ENCODE measurements at regions not wholly inside any gene's neighbourhood (a gene's known extent, or its start where the extent isn't known, plus 50 kb on each side); places are given as distances from the start of the nearest gene placed in this dataset.
A peak's percentile ranks its signal among the peaks of the same experiment; 100 is the strongest.

- Histone ChIP-seq H3K27ac (ENCODE audit: insufficient read length, low read depth, low read length) (no peak overlapping the region), H3K79me2 (ENCODE audit: insufficient read depth, low read length) (no peaks in the 10 kb centered on the region), H3K4me1 (ENCODE audit: insufficient read depth, low read length) (no peaks in the 10 kb centered on the region; the same call in 1 of the 2 replicates), H2AK5ac (ENCODE audit: insufficient read length, low read length) (no peak overlapping the region), H4K8ac (replicated peaks; ENCODE audit: insufficient read length, low read depth, low read length) (no peak overlapping the region), H3K79me1 (ENCODE audit: insufficient read depth, low read depth, low read length, poor library complexity, severe bottlenecking) (no peaks in the 10 kb centered on the region), H3K23ac (ENCODE audit: insufficient read length, low read depth, low read length) (no peak overlapping the region), H4K20me1 (ENCODE audit: control insufficient read depth, insufficient read depth, insufficient read length) (no peaks in the 10 kb centered on the region), H4K91ac (ENCODE audit: insufficient read length, low read depth, low read length) (no peak overlapping the region), H2BK20ac (ENCODE audit: low read depth, low read length, poor library complexity, severe bottlenecking) (no peak overlapping the region), H2BK15ac (ENCODE audit: low read depth, low read length) (no peak overlapping the region), H3K56ac (ENCODE audit: insufficient read length, low read depth, low read length) (no peak overlapping the region), H2BK12ac (ENCODE audit: insufficient read length, low read depth, low read length) (no peak overlapping the region), H3K14ac (ENCODE audit: insufficient read depth, low read length) (peak overlapping the region; percentile 12; the same call in 1 of the 2 replicates), H3K18ac (ENCODE audit: insufficient read length, low read depth, low read length) (no peak overlapping the region), H3K23me2 (ENCODE audit: insufficient read length, low read depth, low read length, poor library complexity, severe bottlenecking) (no peaks in the 10 kb centered on the region), H3K9ac (ENCODE audit: extremely low read depth, insufficient read length, low read length) (no peak overlapping the region), H4K5ac (ENCODE audit: insufficient read length, low read depth, low read length) (no peak overlapping the region), H3K27me3 (ENCODE audit: insufficient read depth, low read length) (no peaks in the 10 kb centered on the region), H2BK120ac (ENCODE audit: low read depth, low read length, poor library complexity, severe bottlenecking) (no peak overlapping the region), H3T11ph (ENCODE audit: low read length) (no peak overlapping the region), H3K4ac (ENCODE audit: low read depth, low read length) (no peak overlapping the region), H2BK5ac (ENCODE audit: insufficient read length, low read length) (no peak overlapping the region), H3K9me3 (ENCODE audit: control insufficient read depth, low read depth, low read length) (no peaks in the 10 kb centered on the region), H2AFZ (ENCODE audit: low read length) (no peak overlapping the region), H3K4me2 (ENCODE audit: insufficient read depth, insufficient read length, low read length) (no peak overlapping the region)
- Mint-ChIP-seq H3K4me3 (no peak overlapping the region), H3K4me1 (peaks cover 0 to 4% of the 10 kb centered on the region in 2 experiments; a peak in 1 of 4 replicates), H3K9me3 (no peaks in the 10 kb centered on the region), H3K27ac (no peak overlapping the region; a peak in 1 of 7 replicates), H3K36me3 (ENCODE audit: insufficient read depth in 1 of 3, low read depth in 3 of 3) (no peaks in the 10 kb centered on the region), H3K27me3 (ENCODE audit: low read depth) (no peaks in the 10 kb centered on the region)
- DNase-seq: no peak
- no CpG with 5 or more reads among the region's 18 CpGs for WGBS (ENCODE audit: extremely low coverage, insufficient read length, low lambda C conversion rate)
- TF ChIP-seq CTCF (conservative IDR thresholded peaks at IDR 0.05): no peak
Measured at GRCh38 chr22:27224485-27225374, 567.3 kb downstream of the MIAT start.
